PC-3 (cell line): ENCODE measurements at regions not wholly inside any gene's neighbourhood (a gene's known extent, or its start where the extent isn't known, plus 50 kb on each side); places are given as distances from the start of the nearest gene placed in this dataset.

Experiments
- ATAC-seq: fragments of 200-7000 bp; cut with Tn5 transposase; 2 replicates; pipeline ENCODE4 v1.9.1; 2020; ENCODE audit warnings: mild to moderate bottlenecking, moderate library complexity
- BruUV-seq: library from RNA; stranded (reverse); fragments of 400-500 nt; replicated peaks from 2 replicates; lab custom pipeline; 2021; lab: Mats Ljungman, UMichigan
- CTCF ChIA-PET: fragments of 300-600 bp; sonication (Branson Sonifier 250); formaldehyde crosslinking; loops from one replicate; lab custom pipeline; 2022; ENCODE audit warnings: antibody characterized with exemption; lab: Charles Lee
- POLR2A ChIA-PET: fragments of 300-600 bp; sonication (Branson Sonifier 250); formaldehyde crosslinking; loops from one replicate; lab custom pipeline; 2022; ENCODE audit warnings: antibody characterized with exemption; ENCODE audit not compliant: unreplicated experiment; lab: Charles Lee
- DNase-seq: peaks from one replicate; pipeline ENCODE4 v3.0.0-alpha.2; 2015
- H2AFZ ChIP-seq: fragments of 300-600 bp; sonication (generic); 2 replicates; pipeline ENCODE4 v1.6.0; 2016; ENCODE audit warnings: antibody characterized with exemption, low read length
- H3F3A ChIP-seq: fragments of 300-600 bp; sonication (generic); one replicate; pipeline ENCODE4 v1.6.0; 2017; ENCODE audit warnings: antibody characterized with exemption, low read length, control low read depth, mild to moderate bottlenecking; ENCODE audit not compliant: unreplicated experiment
- H3K27ac ChIP-seq: fragments of 300-600 bp; sonication (generic); 2 replicates; pipeline ENCODE4 v1.5.1; 2016; ENCODE audit warnings: mild to moderate bottlenecking, low read length
- H3K27me3 ChIP-seq: fragments of 300-600 bp; sonication (generic); 2 replicates; pipeline ENCODE4 v1.6.1; 2016; ENCODE audit warnings: low read length, mixed read lengths
- H3K36me3 ChIP-seq: fragments of 300-600 bp; sonication (generic); 2 replicates; pipeline ENCODE4 v1.6.1; 2016; ENCODE audit warnings: low read depth, mixed run types, low read length, mixed read lengths
- H3K4me1 ChIP-seq: fragments of 300-600 bp; sonication (generic); 2 replicates; pipeline ENCODE4 v1.5.1; 2016; ENCODE audit warnings: low read length; ENCODE audit not compliant: insufficient read depth
- H3K4me2 ChIP-seq: fragments of 300-600 bp; sonication (generic); 2 replicates; pipeline ENCODE4 v1.6.0; 2016; ENCODE audit warnings: low read length
- H3K4me3 ChIP-seq: fragments of 300-600 bp; sonication (generic); 2 replicates; pipeline ENCODE4 v1.5.1; 2016; ENCODE audit warnings: mild to moderate bottlenecking, low read length, mixed read lengths
- H3K79me2 ChIP-seq: fragments of 300-600 bp; sonication (generic); 2 replicates; pipeline ENCODE4 v1.6.1; 2017; ENCODE audit warnings: low read length, mixed read lengths
- H3K9ac ChIP-seq: fragments of 300-600 bp; sonication (generic); 2 replicates; pipeline ENCODE4 v1.6.0; 2016; ENCODE audit warnings: mild to moderate bottlenecking, low read length
- H3K9me2 ChIP-seq: fragments of 300-600 bp; sonication (generic); replicated peaks from 2 replicates; pipeline ENCODE4 v1.6.1; 2016; ENCODE audit warnings: mixed run types, low read length, mixed read lengths
- H3K9me3 ChIP-seq: fragments of 300-600 bp; sonication (generic); 2 replicates; pipeline ENCODE4 v1.6.1; 2016; ENCODE audit warnings: low read length, mixed read lengths
- H4K20me1 ChIP-seq: fragments of 300-600 bp; sonication (generic); 2 replicates; pipeline ENCODE4 v1.6.1; 2016; ENCODE audit warnings: low read length, mixed read lengths
- EZH2 ChIP-seq: fragments of 300-600 bp; sonication (generic); IDR thresholded peaks from one replicate; pipeline ENCODE4 v1.6.1; 2017; ENCODE audit warnings: antibody characterized with exemption, mild to moderate bottlenecking, low read length; ENCODE audit not compliant: unreplicated experiment
- EZH2phosphoT487 ChIP-seq: fragments of 300-600 bp; sonication (generic); IDR thresholded peaks from 2 replicates; pipeline ENCODE4 v1.6.1; 2018; ENCODE audit warnings: mild to moderate bottlenecking, antibody characterized with exemption, low read length, borderline replicate concordance
- intact Hi-C: fragments of 100-400 bp; cut with micrococcal nuclease; formaldehyde crosslinking; loops from 2 replicates; pipeline ENCODE4 v1.9.0; 2023
- TF ChIP-seq, protein P1 (sequence below): fragments of 300-600 bp; sonication (generic); conservative IDR thresholded peaks from 2 replicates; pipeline ENCODE4 v1.5.1; 2017; ENCODE audit warnings: antibody characterized with exemption, low read depth, mild to moderate bottlenecking, low read length

DNA sequence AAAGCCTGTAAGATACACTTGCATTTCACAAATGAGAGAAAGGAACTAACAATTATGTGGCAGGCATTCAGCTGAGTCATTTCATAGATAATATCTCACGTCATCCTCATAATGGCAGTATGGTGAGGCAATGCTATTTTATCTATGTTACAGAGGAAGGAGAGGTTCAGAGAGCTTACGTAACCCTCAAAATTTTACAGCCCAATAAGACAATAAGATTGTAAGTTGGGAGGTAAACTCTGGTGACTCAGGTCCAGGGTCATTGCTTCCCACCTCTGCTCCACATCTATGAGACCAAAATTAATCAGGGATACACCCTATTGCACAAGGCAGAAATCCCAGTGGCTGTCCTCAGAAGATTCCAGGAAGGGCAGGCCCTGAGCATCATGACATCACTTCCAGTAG lies 309.7 kb downstream of the NSG2 start:
- H3K9ac ChIP-seq = peak overlapping the region; percentile 57
- peak; percentile 91 for DNase-seq
- BruUV-seq = no TSS peak
- ChIA-PET POLR2A (no interaction called here), CTCF (no interaction called here)
- peak overlapping the region; percentile 93 for H3K27ac ChIP-seq
- no peaks in the 10 kb centered on the region for H3K79me2 ChIP-seq
- no peaks in the 10 kb centered on the region for H4K20me1 ChIP-seq
- H3K4me3 ChIP-seq = no peak overlapping the region
- H3F3A ChIP-seq = no peaks in the 10 kb centered on the region
- no peak overlapping the region for H3K4me2 ChIP-seq
- no peak for TF ChIP-seq EZH2phosphoT487
- TF ChIP-seq, protein P1, sequence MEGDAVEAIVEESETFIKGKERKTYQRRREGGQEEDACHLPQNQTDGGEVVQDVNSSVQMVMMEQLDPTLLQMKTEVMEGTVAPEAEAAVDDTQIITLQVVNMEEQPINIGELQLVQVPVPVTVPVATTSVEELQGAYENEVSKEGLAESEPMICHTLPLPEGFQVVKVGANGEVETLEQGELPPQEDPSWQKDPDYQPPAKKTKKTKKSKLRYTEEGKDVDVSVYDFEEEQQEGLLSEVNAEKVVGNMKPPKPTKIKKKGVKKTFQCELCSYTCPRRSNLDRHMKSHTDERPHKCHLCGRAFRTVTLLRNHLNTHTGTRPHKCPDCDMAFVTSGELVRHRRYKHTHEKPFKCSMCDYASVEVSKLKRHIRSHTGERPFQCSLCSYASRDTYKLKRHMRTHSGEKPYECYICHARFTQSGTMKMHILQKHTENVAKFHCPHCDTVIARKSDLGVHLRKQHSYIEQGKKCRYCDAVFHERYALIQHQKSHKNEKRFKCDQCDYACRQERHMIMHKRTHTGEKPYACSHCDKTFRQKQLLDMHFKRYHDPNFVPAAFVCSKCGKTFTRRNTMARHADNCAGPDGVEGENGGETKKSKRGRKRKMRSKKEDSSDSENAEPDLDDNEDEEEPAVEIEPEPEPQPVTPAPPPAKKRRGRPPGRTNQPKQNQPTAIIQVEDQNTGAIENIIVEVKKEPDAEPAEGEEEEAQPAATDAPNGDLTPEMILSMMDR = no peak
- TF ChIP-seq EZH2 = no peak
- intact Hi-C loops = no loop called here
- H3K9me3 ChIP-seq = no peaks in the 10 kb centered on the region
- no peaks in the 10 kb centered on the region for H3K9me2 ChIP-seq
- ATAC-seq = peak; percentile 53
- H3K27me3 ChIP-seq = no peaks in the 10 kb centered on the region
- H3K4me1 ChIP-seq = peaks cover 21% of the 10 kb centered on the region
- no peaks in the 10 kb centered on the region for H3K36me3 ChIP-seq
- H2AFZ ChIP-seq = no peak overlapping the region

DNA sequence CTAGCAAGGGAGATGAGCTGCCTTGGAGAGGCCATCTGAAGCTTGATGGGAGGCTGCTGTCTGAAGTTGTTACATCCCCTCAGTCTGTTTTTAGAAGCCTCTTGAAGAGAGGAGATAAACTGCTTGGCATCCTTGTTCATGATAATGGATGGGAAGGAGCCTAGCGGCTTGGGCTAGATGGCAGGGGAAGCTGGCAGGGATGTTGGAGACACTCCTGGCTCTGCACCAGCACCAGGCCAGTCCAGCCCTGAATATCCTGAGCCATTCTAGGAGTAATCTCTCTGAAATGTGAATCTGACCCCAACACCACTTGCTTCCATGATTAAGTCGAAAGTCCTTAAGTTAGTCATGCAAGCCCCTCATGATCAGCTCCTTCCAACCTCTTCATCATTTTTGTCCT lies 310.5 kb downstream of the NSG2 start:
- H3F3A ChIP-seq = no peaks in the 10 kb centered on the region
- no peaks in the 10 kb centered on the region for H3K27me3 ChIP-seq
- peak overlapping the region; percentile 9; the same call in 1 of the 2 replicates for H3K4me2 ChIP-seq
- peak overlapping the region; percentile 89 for H3K27ac ChIP-seq
- no peaks in the 10 kb centered on the region for H3K9me2 ChIP-seq
- peak overlapping the region; percentile 37 for H3K9ac ChIP-seq
- ChIA-PET POLR2A (no interaction called here), CTCF (no interaction called here)
- no TSS peak for BruUV-seq
- no peaks in the 10 kb centered on the region for H3K9me3 ChIP-seq
- DNase-seq = no peak
- H4K20me1 ChIP-seq = no peaks in the 10 kb centered on the region
- H2AFZ ChIP-seq = no peak overlapping the region
- H3K4me3 ChIP-seq = no peak overlapping the region
- H3K36me3 ChIP-seq = no peaks in the 10 kb centered on the region
- intact Hi-C loops = no loop called here
- TF ChIP-seq, protein P1 = no peak
- peaks cover 21% of the 10 kb centered on the region for H3K4me1 ChIP-seq
- H3K79me2 ChIP-seq = no peaks in the 10 kb centered on the region
- ATAC-seq = no peak

DNA sequence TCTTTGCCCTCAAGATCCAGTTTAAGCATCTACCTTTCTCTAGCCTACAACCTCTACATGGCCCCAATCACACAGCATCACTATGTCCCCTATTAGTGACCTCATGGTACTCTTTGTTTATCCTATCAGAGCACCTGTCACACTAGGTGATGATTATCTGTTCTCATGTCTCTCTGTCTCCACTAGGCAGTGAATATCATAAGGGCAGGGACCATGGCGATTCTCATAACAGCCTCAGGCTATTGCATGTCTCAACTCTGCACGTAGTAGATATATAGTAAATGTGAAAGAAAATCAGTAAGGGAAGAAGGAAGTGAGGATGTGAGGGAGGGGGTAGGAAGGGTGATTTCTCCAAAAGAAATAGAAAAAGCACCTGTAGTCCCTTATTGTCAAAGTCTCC lies 311.0 kb downstream of the NSG2 start:
- intact Hi-C loops = no loop called here
- no peak overlapping the region for H2AFZ ChIP-seq
- DNase-seq (no peak), ATAC-seq (no peak)
- H4K20me1 ChIP-seq = no peaks in the 10 kb centered on the region
- CTCF ChIA-PET = no interaction called here
- H3K4me1 ChIP-seq = peaks cover 21% of the 10 kb centered on the region
- no peaks in the 10 kb centered on the region for H3K79me2 ChIP-seq
- H3K9ac ChIP-seq = no peak overlapping the region
- BruUV-seq = no TSS peak
- no peak overlapping the region for H3K4me3 ChIP-seq
- H3F3A ChIP-seq = no peaks in the 10 kb centered on the region
- H3K9me2 ChIP-seq = no peaks in the 10 kb centered on the region
- POLR2A ChIA-PET = no interaction called here
- H3K9me3 ChIP-seq = no peaks in the 10 kb centered on the region
- no peaks in the 10 kb centered on the region for H3K36me3 ChIP-seq
- TF ChIP-seq EZH2 (no peak), EZH2phosphoT487 (no peak)
- TF ChIP-seq, protein P1 = no peak
- no peak overlapping the region for H3K4me2 ChIP-seq
- no peaks in the 10 kb centered on the region for H3K27me3 ChIP-seq
- peak overlapping the region; percentile 89 for H3K27ac ChIP-seq
